ENCODE measurements at regions not wholly inside any gene's neighbourhood (a gene's known extent, or its start where the extent isn't known, plus 50 kb on each side); places are given as distances from the start of the nearest gene placed in this dataset.

DNA sequence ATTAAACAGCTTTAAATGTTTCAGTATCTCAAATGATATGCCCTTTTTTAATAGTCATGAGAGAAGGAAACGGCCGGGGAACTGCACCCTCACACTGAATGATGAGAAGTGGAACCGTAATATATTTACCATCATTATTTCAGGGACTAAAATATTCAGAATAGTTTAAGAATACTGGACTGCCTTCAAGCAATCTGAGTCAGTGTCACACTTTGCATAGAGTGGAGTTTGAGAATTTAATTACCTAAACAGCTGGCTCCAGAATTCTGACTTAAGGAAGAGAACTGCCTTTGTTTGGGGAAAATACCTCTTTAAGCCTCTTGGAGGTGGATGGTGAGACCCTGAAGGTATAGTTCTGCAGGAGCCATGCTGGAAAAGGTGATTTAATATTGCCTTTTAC is 135.9 kb upstream of the EPHA7 start:
- no peak overlapping the region for H3K27ac ChIP-seq
- no peaks in the 10 kb centered on the region for H3K27me3 ChIP-seq (ENCODE audit: insufficient read depth in 3 of 3, low read length in 2 of 3)
- intact Hi-C loops (cut with DNase I), result no loop called here
- DNase-seq (no peak), ATAC-seq (no peak)
- no peaks in the 10 kb centered on the region for H3K9me3 ChIP-seq
- H3K36me3 ChIP-seq (ENCODE audit: insufficient read depth in 1 of 2, low read depth in 1 of 2), result no peaks in the 10 kb centered on the region
- no peaks in the 10 kb centered on the region for H3K4me1 ChIP-seq
- H3K4me3 ChIP-seq, result no peak overlapping the region
- no peak for TF ChIP-seq CTCF (IDR thresholded peaks at IDR 0.05)
- WGBS, 3 donors, result 74 to 84% (median 77%) methylated on average over 3 of the region's 3 CpGs

- DNase-seq (no peak), ATAC-seq (no peak)
- TF ChIP-seq CTCF (IDR thresholded peaks at IDR 0.05), result no peak
- intact Hi-C loops (cut with DNase I), result no loop called here
- Histone ChIP-seq H3K9me3 (no peaks in the 10 kb centered on the region), H3K4me1 (no peaks in the 10 kb centered on the region), H3K4me3 (no peak overlapping the region), H3K36me3 (ENCODE audit: insufficient read depth in 1 of 2, low read depth in 1 of 2) (no peaks in the 10 kb centered on the region), H3K27ac (no peak overlapping the region), H3K27me3 (ENCODE audit: insufficient read depth in 3 of 3, low read length in 2 of 3) (no peaks in the 10 kb centered on the region)
- WGBS, 3 donors, result 82 to 92% (median 88%) methylated on average over 2 of the region's 2 CpGs
Measured at GRCh38 chr6:93554018-93554417, 134.7 kb upstream of the EPHA7 start.

DNA sequence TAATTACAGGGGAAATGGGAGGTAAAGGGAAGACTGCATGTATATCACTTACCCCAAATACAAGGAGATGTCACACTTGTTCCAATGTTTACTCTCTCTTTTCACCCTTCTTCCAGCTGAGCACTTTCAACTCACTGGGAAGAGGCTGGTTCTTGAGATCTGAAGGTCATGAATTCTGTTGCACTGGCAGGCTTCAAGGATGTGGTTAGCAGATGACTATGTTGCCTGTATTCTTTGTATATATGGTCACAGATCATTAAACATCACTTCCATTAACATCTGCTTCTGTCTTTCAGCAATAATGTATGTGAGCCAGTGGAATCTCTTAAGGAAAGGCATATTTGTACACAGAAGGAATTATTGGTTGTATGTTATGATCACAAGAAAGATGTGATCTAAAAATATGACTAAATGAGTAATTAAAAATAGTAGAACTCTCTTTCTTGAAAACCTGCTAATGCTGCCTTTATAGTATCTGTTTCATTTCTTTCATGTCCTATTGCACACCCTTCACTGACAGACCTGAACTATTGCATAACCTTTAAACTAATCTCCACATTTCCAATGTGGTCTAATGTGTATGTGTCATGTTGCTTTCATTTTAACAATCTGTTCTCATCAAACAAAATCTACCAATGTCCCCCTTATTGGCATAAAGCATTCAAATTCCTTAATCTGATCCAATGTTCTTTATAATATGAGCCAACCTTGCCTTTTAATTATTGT is 131.4 kb upstream of the EPHA7 start:
- TF ChIP-seq CTCF (IDR thresholded peaks at IDR 0.05), result no peak
- H3K36me3 ChIP-seq (ENCODE audit: insufficient read depth in 1 of 2, low read depth in 1 of 2), result no peaks in the 10 kb centered on the region
- DNase-seq, result no peak

GRCh38 chr6:93549868-93550267 is 130.5 kb upstream of the EPHA7 start:
- intact Hi-C loops (cut with DNase I), result no loop called here
- H3K4me3 ChIP-seq, result no peak overlapping the region
- DNase-seq, result no peak
- H3K27me3 ChIP-seq (ENCODE audit: insufficient read depth in 3 of 3, low read length in 2 of 3), result no peaks in the 10 kb centered on the region
- no peak for TF ChIP-seq CTCF (IDR thresholded peaks at IDR 0.05)
- no peaks in the 10 kb centered on the region for H3K9me3 ChIP-seq
- WGBS, 3 donors, result 53 to 66% (median 66%) methylated on average over 2 of the region's 2 CpGs
- no peak for ATAC-seq
- H3K36me3 ChIP-seq (ENCODE audit: insufficient read depth in 1 of 2, low read depth in 1 of 2), result no peaks in the 10 kb centered on the region
- H3K27ac ChIP-seq, result no peak overlapping the region
- no peaks in the 10 kb centered on the region for H3K4me1 ChIP-seq

More for the DNA sequence above, 131.4 kb upstream of the EPHA7 start:
- ATAC-seq, result no peak
- Histone ChIP-seq H3K4me3 (no peak overlapping the region), H3K27me3 (ENCODE audit: insufficient read depth in 3 of 3, low read length in 2 of 3) (no peaks in the 10 kb centered on the region), H3K4me1 (no peaks in the 10 kb centered on the region), H3K9me3 (no peaks in the 10 kb centered on the region), H3K27ac (no peak overlapping the region)
- intact Hi-C loops (cut with DNase I), result no loop called here

All from psoas muscle (tissue), 7 donors.